ENCODE measurements at regions not wholly inside any gene's neighbourhood (a gene's known extent, or its start where the extent isn't known, plus 50 kb on each side); places are given as distances from the start of the nearest gene placed in this dataset.

DNA sequence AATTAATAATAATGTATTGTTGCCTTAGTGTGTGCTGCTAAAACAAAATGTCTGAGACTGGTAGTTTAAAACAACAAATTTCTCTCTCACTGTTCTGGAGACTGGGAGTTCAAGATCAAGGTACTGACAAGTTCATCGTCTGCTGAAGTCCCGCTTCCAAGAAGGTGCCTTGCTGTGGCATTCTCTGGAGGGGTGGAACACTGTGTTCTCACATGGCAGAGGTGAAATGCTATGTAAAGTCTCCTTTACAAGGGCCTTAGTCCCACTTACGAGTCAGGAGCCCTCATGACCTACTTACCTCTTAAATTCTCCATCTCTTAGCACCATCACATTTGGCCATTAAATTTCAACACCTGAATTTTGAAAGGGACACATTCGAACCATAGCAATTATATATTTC, 299.2 kb upstream of the RBMS1 start:
- TF ChIP-seq, protein P1, sequence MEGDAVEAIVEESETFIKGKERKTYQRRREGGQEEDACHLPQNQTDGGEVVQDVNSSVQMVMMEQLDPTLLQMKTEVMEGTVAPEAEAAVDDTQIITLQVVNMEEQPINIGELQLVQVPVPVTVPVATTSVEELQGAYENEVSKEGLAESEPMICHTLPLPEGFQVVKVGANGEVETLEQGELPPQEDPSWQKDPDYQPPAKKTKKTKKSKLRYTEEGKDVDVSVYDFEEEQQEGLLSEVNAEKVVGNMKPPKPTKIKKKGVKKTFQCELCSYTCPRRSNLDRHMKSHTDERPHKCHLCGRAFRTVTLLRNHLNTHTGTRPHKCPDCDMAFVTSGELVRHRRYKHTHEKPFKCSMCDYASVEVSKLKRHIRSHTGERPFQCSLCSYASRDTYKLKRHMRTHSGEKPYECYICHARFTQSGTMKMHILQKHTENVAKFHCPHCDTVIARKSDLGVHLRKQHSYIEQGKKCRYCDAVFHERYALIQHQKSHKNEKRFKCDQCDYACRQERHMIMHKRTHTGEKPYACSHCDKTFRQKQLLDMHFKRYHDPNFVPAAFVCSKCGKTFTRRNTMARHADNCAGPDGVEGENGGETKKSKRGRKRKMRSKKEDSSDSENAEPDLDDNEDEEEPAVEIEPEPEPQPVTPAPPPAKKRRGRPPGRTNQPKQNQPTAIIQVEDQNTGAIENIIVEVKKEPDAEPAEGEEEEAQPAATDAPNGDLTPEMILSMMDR (optimal IDR thresholded peaks at IDR 0.05 in 1 of 3, IDR thresholded peaks at IDR 0.05 in 1 of 3, conservative IDR thresholded peaks at IDR 0.05 in 1 of 3; ENCODE audit: extremely low read depth in 1 of 3, insufficient read depth in 2 of 3, low read length in 3 of 3), result no peak
- TF ChIP-seq EZH2 (IDR thresholded peaks at IDR 0.05; ENCODE audit: low read length), result no peak

All from keratinocyte (primary cell).